Fibroblast of pulmonary artery (primary cell): ENCODE measurements at regions not wholly inside any gene's neighbourhood (a gene's known extent, or its start where the extent isn't known, plus 50 kb on each side); places are given as distances from the start of the nearest gene placed in this dataset.
"Not testable (repeated sequence)": the region's sequence is repeated elsewhere in the genome, so short reads cannot be mapped to it uniquely, and the experiment has no call there.

Experiments used
- DNase-seq: peaks from one replicate; pipeline ENCODE4 v3.0.0-alpha.2; 2010; ENCODE audit warnings: low read depth
- H3K4me3 ChIP-seq: replicated peaks from 2 replicates; pipeline ENCODE4 v1.5.1; 2011; ENCODE audit warnings: low read depth, mild to moderate bottlenecking, control low read depth, low read length, moderate library complexity
- TF ChIP-seq, protein P1 (sequence below): IDR thresholded peaks from 2 replicates; pipeline ENCODE4 v1.5.1; 2011; ENCODE audit warnings: mild to moderate bottlenecking, control low read depth, low read length, inconsistent platforms; ENCODE audit errors: missing control alignments

DNA sequence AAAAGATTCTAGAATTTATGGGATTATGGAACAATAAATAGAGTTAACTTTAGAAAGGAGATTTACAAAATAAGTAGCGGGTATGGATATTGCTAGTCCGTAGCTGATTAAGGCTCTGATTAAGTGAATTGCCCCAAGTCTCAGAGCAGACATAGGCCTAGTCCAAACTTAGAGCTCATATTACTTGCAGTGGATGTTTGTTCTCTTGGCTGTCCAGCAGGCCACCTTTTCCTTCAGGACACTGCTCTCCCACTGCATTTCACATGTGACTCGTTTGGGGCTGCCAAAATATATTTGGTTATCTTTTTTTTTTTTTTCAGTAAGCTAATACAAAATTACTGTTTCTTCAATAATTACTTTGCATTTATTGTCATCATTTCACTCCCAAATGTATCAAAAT, 76.6 kb downstream of the ARRDC3 start:
- TF ChIP-seq, protein P1, sequence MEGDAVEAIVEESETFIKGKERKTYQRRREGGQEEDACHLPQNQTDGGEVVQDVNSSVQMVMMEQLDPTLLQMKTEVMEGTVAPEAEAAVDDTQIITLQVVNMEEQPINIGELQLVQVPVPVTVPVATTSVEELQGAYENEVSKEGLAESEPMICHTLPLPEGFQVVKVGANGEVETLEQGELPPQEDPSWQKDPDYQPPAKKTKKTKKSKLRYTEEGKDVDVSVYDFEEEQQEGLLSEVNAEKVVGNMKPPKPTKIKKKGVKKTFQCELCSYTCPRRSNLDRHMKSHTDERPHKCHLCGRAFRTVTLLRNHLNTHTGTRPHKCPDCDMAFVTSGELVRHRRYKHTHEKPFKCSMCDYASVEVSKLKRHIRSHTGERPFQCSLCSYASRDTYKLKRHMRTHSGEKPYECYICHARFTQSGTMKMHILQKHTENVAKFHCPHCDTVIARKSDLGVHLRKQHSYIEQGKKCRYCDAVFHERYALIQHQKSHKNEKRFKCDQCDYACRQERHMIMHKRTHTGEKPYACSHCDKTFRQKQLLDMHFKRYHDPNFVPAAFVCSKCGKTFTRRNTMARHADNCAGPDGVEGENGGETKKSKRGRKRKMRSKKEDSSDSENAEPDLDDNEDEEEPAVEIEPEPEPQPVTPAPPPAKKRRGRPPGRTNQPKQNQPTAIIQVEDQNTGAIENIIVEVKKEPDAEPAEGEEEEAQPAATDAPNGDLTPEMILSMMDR = no peak
- no peak for DNase-seq
- H3K4me3 ChIP-seq = no peak overlapping the region

DNA sequence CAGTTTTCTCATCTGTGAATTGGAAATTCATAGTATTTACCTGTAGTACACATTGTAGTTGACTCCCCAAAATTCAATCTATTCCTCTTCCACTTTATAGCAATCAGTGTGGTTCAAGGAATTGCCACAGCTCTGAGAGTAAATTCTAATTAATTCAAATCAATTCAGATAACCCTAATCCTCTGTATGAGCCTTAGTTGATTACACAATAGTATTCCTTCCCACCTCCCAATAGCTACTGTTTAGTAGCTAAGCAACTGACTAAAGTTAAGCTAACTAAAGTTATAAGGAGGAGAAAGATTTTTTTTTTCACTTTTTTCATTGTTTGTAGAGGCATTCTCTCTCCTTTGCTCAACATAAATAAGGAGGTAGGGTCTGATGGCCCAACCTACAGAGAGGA, 77.5 kb downstream of the ARRDC3 start:
- no peak overlapping the region for H3K4me3 ChIP-seq
- TF ChIP-seq, protein P1 = no peak
- no peak for DNase-seq

- DNase-seq, H3K4me3 ChIP-seq: not testable (repeated sequence)
These were observed 79.1 kb downstream of the ARRDC3 start for GRCh38 chr5:91304015-91304414.

GRCh38 chr5:91302958-91303357, 80.2 kb downstream of the ARRDC3 start:
- DNase-seq = no peak
- TF ChIP-seq, protein P1 = no peak
- H3K4me3 ChIP-seq = no peak overlapping the region

GRCh38 chr5:91302305-91302704, 80.8 kb downstream of the ARRDC3 start:
- no peak overlapping the region for H3K4me3 ChIP-seq
- DNase-seq = no peak
- TF ChIP-seq, protein P1 = no peak

DNA sequence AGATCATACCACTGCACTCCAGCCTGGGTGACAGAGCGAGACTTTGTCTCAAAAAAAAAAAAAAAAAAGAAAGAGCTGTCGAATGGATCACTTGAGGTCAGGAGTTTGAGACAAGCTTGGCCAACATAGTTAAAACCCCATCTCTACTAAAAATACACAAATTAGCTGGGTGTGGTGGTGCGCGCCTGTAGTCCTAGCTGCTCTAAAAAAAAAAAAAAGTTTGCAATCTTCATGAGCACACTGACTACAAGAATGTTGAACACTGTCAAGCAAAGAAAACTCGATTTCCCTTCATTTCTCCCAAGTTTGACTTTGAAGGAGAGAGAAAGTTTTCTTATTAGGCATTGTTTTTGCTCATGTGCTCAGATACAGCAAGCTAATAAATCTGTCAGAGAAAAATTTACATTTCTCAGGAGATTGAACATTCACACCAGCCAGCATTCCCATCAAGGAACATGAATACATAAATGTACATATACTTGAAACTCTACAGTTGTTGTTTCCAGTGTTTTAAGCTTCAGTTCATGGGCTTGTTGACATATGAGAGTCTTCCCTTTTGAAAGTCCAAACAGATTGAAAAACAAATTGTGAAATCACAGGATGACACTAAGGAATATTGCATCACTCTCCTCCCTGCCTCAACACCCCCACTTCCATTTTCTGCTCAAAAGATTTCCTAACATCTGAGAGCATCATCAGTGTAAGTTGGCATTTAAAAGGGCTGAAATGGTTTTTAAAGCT, 81.8 kb downstream of the ARRDC3 start:
- no peak overlapping the region for H3K4me3 ChIP-seq
- TF ChIP-seq, protein P1 = no peak
- peak; percentile 89 for DNase-seq

GRCh38 chr5:91297994-91298393, 85.1 kb downstream of the ARRDC3 start:
- DNase-seq = no peak
- TF ChIP-seq, protein P1 = no peak
- no peak overlapping the region for H3K4me3 ChIP-seq
